GM20431 (cell line): ENCODE measurements at regions not wholly inside any gene's neighbourhood (a gene's known extent, or its start where the extent isn't known, plus 50 kb on each side); places are given as distances from the start of the nearest gene placed in this dataset.
"Not testable (repeated sequence)": the region's sequence is repeated elsewhere in the genome, so short reads cannot be mapped to it uniquely, and the experiment has no call there.

Experiments
- in situ Hi-C: fragments of 300-500 bp; cut with MseI, MboI; formaldehyde crosslinking; loops from one replicate; pipeline ENCODE4 v1.15.0; 2020; ENCODE audit warnings: low sequenced_read_pairs; ENCODE audit not compliant: unreplicated experiment

- in situ Hi-C loops = no loop called here
Measured at GRCh38 chr4:86472377-86473019, 112.6 kb upstream of the MAPK10 start.

- in situ Hi-C loops = not testable (repeated sequence)
Measured at GRCh38 chr4:86478151-86478550, 116.0 kb upstream of the PTPN13 start.

- in situ Hi-C loops = no loop called here
Measured at GRCh38 chr4:86481440-86481839, 112.7 kb upstream of the PTPN13 start.

GRCh38 chr4:86482306-86483172, 111.6 kb upstream of the PTPN13 start:
- in situ Hi-C loops = no loop called here

- in situ Hi-C loops = no loop called here
Measured at GRCh38 chr4:86483173-86483490, 111.0 kb upstream of the PTPN13 start.

- in situ Hi-C loops = no loop called here
Measured at GRCh38 chr4:86483773-86484172, 110.3 kb upstream of the PTPN13 start.

- in situ Hi-C loops = no loop called here
Measured at GRCh38 chr4:86484241-86484640, 109.9 kb upstream of the PTPN13 start.

GRCh38 chr4:86487738-86488348, 106.3 kb upstream of the PTPN13 start:
- in situ Hi-C loops = no loop called here

- in situ Hi-C loops = loop anchor here (10.0 kb wide), 1 partner anchor 401 kb away; the partner anchor contains the start of gene C4orf36
Measured at GRCh38 chr4:86493460-86493859, 100.7 kb upstream of the PTPN13 start.

- in situ Hi-C loops = loop anchor here (10.0 kb wide), 1 partner anchor 398 kb away; the partner anchor contains the start of gene C4orf36
Measured at GRCh38 chr4:86496094-86497080, 97.7 kb upstream of the PTPN13 start.

- in situ Hi-C loops = loop anchor here (10.0 kb wide), 1 partner anchor 398 kb away; the partner anchor contains the start of gene C4orf36
Measured at GRCh38 chr4:86497131-86497530, 97.0 kb upstream of the PTPN13 start.

GRCh38 chr4:86497980-86498862, 95.9 kb upstream of the PTPN13 start:
- in situ Hi-C loops = loop anchor here (10.0 kb wide), 1 partner anchor 397 kb away; the partner anchor contains the start of gene C4orf36

- in situ Hi-C loops = loop anchor here (10.0 kb wide), 1 partner anchor 396 kb away; the partner anchor contains the start of gene C4orf36
Measured at GRCh38 chr4:86498863-86499166, 95.3 kb upstream of the PTPN13 start.

- in situ Hi-C loops = no loop called here
Measured at GRCh38 chr4:86500527-86500926, 93.6 kb upstream of the PTPN13 start.

GRCh38 chr4:86502081-86502480, 92.0 kb upstream of the PTPN13 start:
- in situ Hi-C loops = no loop called here

GRCh38 chr4:86506591-86506990, 87.5 kb upstream of the PTPN13 start:
- in situ Hi-C loops = no loop called here

- in situ Hi-C loops = no loop called here
Measured at GRCh38 chr4:86508436-86508835, 85.7 kb upstream of the PTPN13 start.

- in situ Hi-C loops = no loop called here
Measured at GRCh38 chr4:86511590-86511989, 82.5 kb upstream of the PTPN13 start.

GRCh38 chr4:86512631-86513030, 81.5 kb upstream of the PTPN13 start:
- in situ Hi-C loops = no loop called here
